GM12878 (cell line): ENCODE measurements at regions not wholly inside any gene's neighbourhood (a gene's known extent, or its start where the extent isn't known, plus 50 kb on each side); places are given as distances from the start of the nearest gene placed in this dataset.

ENCODE experiments used
- ATAC-seq: fragments of 200-7000 bp; cut with Tn5 transposase; 3 replicates; pipeline ENCODE4 v1.9.1; 2020; ENCODE audit warnings: mild to moderate bottlenecking, moderate library complexity
- BruUV-seq: library from RNA; stranded (reverse); fragments of 400-500 nt; replicated peaks from 2 replicates; lab custom pipeline; 2021; lab: Mats Ljungman, UMichigan
- CTCF ChIA-PET: fragments of 300-600 bp; sonication (Branson Sonifier 250); formaldehyde crosslinking; extraction: SDS; loops from one replicate; lab custom pipeline; 2021; ENCODE audit warnings: inconsistent platforms; lab: Yijun Ruan, JAX
- POLR2A ChIA-PET: fragments of 350-600 bp; formaldehyde crosslinking; extraction: SDS; loops from one replicate; lab custom pipeline; 2021; ENCODE audit warnings: inconsistent platforms; lab: Charles Lee
- RAD21 ChIA-PET: fragments of 300-600 bp; sonication (Branson Sonifier 250); formaldehyde crosslinking; loops from one replicate; lab custom pipeline; 2023; ENCODE audit warnings: antibody characterized with exemption; ENCODE audit not compliant: unreplicated experiment; lab: Charles Lee
- SMC1A ChIA-PET: fragments of 300-600 bp; sonication (Branson Sonifier 250); formaldehyde crosslinking; loops from one replicate; lab custom pipeline; 2023; ENCODE audit not compliant: unreplicated experiment, uncharacterized antibody; lab: Charles Lee
- DNase-seq: peaks from one replicate; pipeline ENCODE4 v3.0.0-alpha.2; 2011; ENCODE audit warnings: low read depth, low spot score
- FAIRE-seq: peaks from 3 replicates; lab custom pipeline; 2011; peaks lifted over from hg19 to GRCh38; lab: Jason Lieb, UNC
- H2AFZ ChIP-seq: 2 replicates; pipeline ENCODE4 v1.6.0; 2011; ENCODE audit warnings: low read depth, low read length, control low read depth; ENCODE audit not compliant: control insufficient read depth
- H3K27ac ChIP-seq: 2 replicates; pipeline ENCODE4 v1.5.1; 2011; ENCODE audit warnings: control low read depth; ENCODE audit not compliant: control insufficient read depth, insufficient read depth
- H3K27me3 ChIP-seq, 2 experiments: replicated peaks in 1 of 2; 2 replicates each; pipeline versions ENCODE4 v1.6.0 to v1.6.1; 2011; ENCODE audit warnings: low read length in 1 of 2; ENCODE audit not compliant: control insufficient read depth in 2 of 2, insufficient read depth in 2 of 2
- H3K36me3 ChIP-seq, 2 experiments: 2 replicates each; pipeline ENCODE4 v1.5.1; 2011; ENCODE audit warnings: low read length in 1 of 2; ENCODE audit not compliant: control insufficient read depth in 2 of 2, insufficient read depth in 2 of 2
- H3K4me1 ChIP-seq: 2 replicates; pipeline ENCODE4 v1.6.1; 2011; ENCODE audit warnings: mild to moderate bottlenecking, low read length, moderate library complexity, mixed read lengths; ENCODE audit not compliant: control insufficient read depth, insufficient read depth
- H3K4me2 ChIP-seq: 2 replicates; pipeline ENCODE4 v1.6.0; 2011; ENCODE audit warnings: control low read depth; ENCODE audit not compliant: control insufficient read depth, insufficient read depth
- H3K4me3 ChIP-seq: fragments of 200-600 bp; sonication (generic); 2 replicates; pipeline ENCODE4 v1.5.1; 2016
- H3K79me2 ChIP-seq: 2 replicates; pipeline ENCODE4 v1.6.0; 2011; ENCODE audit warnings: low read length; ENCODE audit not compliant: control insufficient read depth, insufficient read depth
- H3K9ac ChIP-seq: 2 replicates; pipeline ENCODE4 v1.8.0; 2011; ENCODE audit warnings: low read length, control low read depth, mixed read lengths; ENCODE audit not compliant: control insufficient read depth, insufficient read depth
- H3K9me3 ChIP-seq: replicated peaks from 3 replicates; pipeline ENCODE4 v1.5.1; 2011; ENCODE audit warnings: mild to moderate bottlenecking, low read length; ENCODE audit not compliant: control insufficient read depth, insufficient read depth
- H4K20me1 ChIP-seq: 2 replicates; pipeline ENCODE4 v1.6.0; 2011; ENCODE audit not compliant: control insufficient read depth, insufficient read depth
- ATF7 ChIP-seq: fragments of 450-650 bp; IDR thresholded peaks from 2 replicates; pipeline ENCODE4 v1.6.1; 2016; ENCODE audit warnings: low read depth, mild to moderate bottlenecking
- CBX3 ChIP-seq: fragments of 200-600 bp; sonication (generic); IDR thresholded peaks from 2 replicates; pipeline ENCODE4 v1.6.1; 2016; ENCODE audit warnings: low read depth, borderline replicate concordance
- CHD2 ChIP-seq: IDR thresholded peaks from 2 replicates; pipeline ENCODE4 v1.6.1; 2011; ENCODE audit warnings: low read depth, low read length, improper control_type of control experiment, borderline replicate concordance
- HDAC6 ChIP-seq: fragments of 200-600 bp; sonication (generic); IDR thresholded peaks from one replicate; pipeline ENCODE4 v1.8.0; 2017; ENCODE audit warnings: antibody characterized with exemption; ENCODE audit not compliant: unreplicated experiment
- KAT2A ChIP-seq: conservative IDR thresholded peaks from 2 replicates; pipeline ENCODE4 v1.6.1; 2011; ENCODE audit warnings: low read depth, low read length; ENCODE audit not compliant: control insufficient read depth
- MYB ChIP-seq: fragments of 150-350 bp; IDR thresholded peaks from 2 replicates; pipeline ENCODE4 v1.6.1; 2014; ENCODE audit warnings: mild to moderate bottlenecking, low read depth, low read length, borderline replicate concordance
- NR2C1 ChIP-seq: fragments of 450-650 bp; IDR thresholded peaks from 2 replicates; pipeline ENCODE4 v1.6.1; 2017; ENCODE audit warnings: antibody characterized with exemption, mild to moderate bottlenecking, moderate library complexity
- SUZ12 ChIP-seq: fragments of 200-600 bp; sonication (generic); IDR thresholded peaks from one replicate; pipeline ENCODE4 v1.6.1; 2018; ENCODE audit warnings: antibody characterized with exemption, mild to moderate bottlenecking; ENCODE audit not compliant: unreplicated experiment
- ZNF217 ChIP-seq: fragments of 450-650 bp; IDR thresholded peaks from 2 replicates; pipeline ENCODE4 v1.6.1; 2017; ENCODE audit warnings: antibody characterized with exemption, mild to moderate bottlenecking
- WGBS: methylation state at CpG from one replicate; pipeline ENCODE4 v1.1.6; 2016; ENCODE audit warnings: low lambda C conversion rate; ENCODE audit not compliant: insufficient replicate concordance, insufficient coverage; ENCODE audit errors: missing lambda C conversion rate; 5-methylcytosine and 5-hydroxymethylcytosine counted together
- in situ Hi-C: fragments of 300-500 bp; cut with MboI; formaldehyde crosslinking; loops from 9 replicates; pipeline ENCODE4 v1.14.3; 2018; ENCODE audit warnings: mixed read lengths
- intact Hi-C: fragments of 100-400 bp; cut with micrococcal nuclease; formaldehyde crosslinking; loops from one replicate; pipeline ENCODE4 v1.14.2; 2022; ENCODE audit not compliant: unreplicated experiment
- TF ChIP-seq, protein P1 (sequence below): IDR thresholded peaks from 2 replicates; pipeline ENCODE4 v1.6.1; 2012; ENCODE audit warnings: mild to moderate bottlenecking, low read depth, low read length
- TF ChIP-seq, protein P2 (sequence below): IDR thresholded peaks from 2 replicates; pipeline ENCODE4 v1.6.1; 2011; ENCODE audit warnings: borderline replicate concordance, low read depth, mild to moderate bottlenecking, moderate library complexity, mixed read lengths, low read length; ENCODE audit not compliant: insufficient read depth; ENCODE audit errors: extremely low read length
- TF ChIP-seq, protein P3 (sequence below): fragments of 450-650 bp; IDR thresholded peaks from 2 replicates; pipeline ENCODE4 v1.6.1; 2016; ENCODE audit warnings: mild to moderate bottlenecking

DNA sequence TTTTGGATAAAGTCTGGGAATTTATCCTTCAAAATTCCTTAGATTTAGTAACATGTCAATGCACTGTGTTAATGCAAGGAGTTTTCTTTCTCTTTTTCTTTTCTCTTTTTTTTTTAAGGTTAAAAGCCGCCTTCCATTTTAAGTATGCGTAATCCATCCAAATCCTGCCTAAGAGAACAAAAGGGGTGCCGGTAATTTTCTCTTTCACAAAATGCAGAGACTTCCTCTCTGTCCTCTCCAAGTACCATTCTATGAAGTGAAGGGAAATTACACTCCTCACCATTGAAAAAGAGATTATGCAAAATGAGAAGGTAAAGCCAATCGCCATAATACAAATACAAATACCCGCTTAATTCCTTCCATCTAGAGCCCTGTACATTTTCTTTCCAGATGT is 273.8 kb downstream of the BLID start:
- DNase-seq (no peak), ATAC-seq (no peak), FAIRE-seq (no peak)
- H3K9ac ChIP-seq = no peak overlapping the region
- 52% methylated on average over 5 of the region's 5 CpGs for WGBS
- RAD21 ChIA-PET = no interaction called here
- H3K4me3 ChIP-seq = no peak overlapping the region
- no peaks in the 10 kb centered on the region for H3K36me3 ChIP-seq
- H2AFZ ChIP-seq = no peak overlapping the region
- no peaks in the 10 kb centered on the region for H4K20me1 ChIP-seq
- H3K79me2 ChIP-seq = no peaks in the 10 kb centered on the region
- no peaks in the 10 kb centered on the region for H3K9me3 ChIP-seq
- SMC1A ChIA-PET = no interaction called here
- in situ Hi-C loops (no loop called here), intact Hi-C loops (no loop called here)
- CTCF ChIA-PET = interaction anchor here (1.1 kb wide), 1 partner anchor 48 kb away, joined by 3 read pairs; no protein-coding TSS in a partner anchor
- POLR2A ChIA-PET = no interaction called here
- no peak overlapping the region for H3K4me2 ChIP-seq
- no peak overlapping the region for H3K27ac ChIP-seq
- no TSS peak for BruUV-seq
- no peak for TF ChIP-seq MYB
- no peaks in the 10 kb centered on the region for H3K27me3 ChIP-seq
- no peaks in the 10 kb centered on the region for H3K4me1 ChIP-seq

DNA sequence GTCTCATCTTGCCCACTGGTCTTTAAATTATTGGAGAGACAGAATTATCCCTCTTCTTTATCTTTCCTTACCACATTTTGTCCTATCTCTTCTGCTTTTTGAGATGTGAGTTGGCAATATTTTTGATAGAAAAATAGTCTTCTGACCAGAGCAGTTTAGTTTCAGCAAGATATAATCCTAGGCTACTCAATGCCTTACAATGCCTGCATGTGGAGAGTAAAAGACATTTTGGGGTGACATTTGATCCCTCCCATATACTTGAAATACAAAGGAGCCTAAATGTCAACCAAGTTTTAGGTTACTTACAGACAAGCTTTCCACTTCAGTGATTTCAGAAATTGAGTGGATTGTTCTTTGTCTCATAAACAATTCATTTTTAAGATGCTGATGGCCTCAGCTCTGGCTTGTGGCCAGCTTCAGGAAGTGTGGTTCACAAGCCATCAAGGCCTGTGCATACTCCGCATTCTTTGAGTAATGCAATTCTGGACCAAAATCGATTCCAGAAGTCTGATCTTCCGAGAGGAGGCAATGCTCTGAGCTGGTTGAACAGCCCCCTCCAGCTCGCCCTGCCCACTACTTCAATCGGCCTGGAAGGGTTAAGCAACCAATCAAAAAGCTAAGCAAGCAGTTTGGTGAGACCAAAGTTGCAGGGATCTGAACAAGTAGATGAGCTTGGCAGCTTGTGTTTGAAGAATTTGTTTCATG is 274.4 kb downstream of the BLID start:
- H3K4me3 ChIP-seq = no peak overlapping the region
- SMC1A ChIA-PET = no interaction called here
- ATAC-seq (no peak), FAIRE-seq (no peak), DNase-seq (no peak)
- H3K9ac ChIP-seq = no peak overlapping the region
- 21% methylated on average over 5 of the region's 5 CpGs for WGBS
- H2AFZ ChIP-seq = no peak overlapping the region
- intact Hi-C loops (no loop called here), in situ Hi-C loops (no loop called here)
- no peaks in the 10 kb centered on the region for H3K79me2 ChIP-seq
- H3K4me2 ChIP-seq = no peak overlapping the region
- H3K27me3 ChIP-seq = no peaks in the 10 kb centered on the region
- no peaks in the 10 kb centered on the region for H3K36me3 ChIP-seq
- no peaks in the 10 kb centered on the region for H3K4me1 ChIP-seq
- no peaks in the 10 kb centered on the region for H4K20me1 ChIP-seq
- CTCF ChIA-PET = no interaction called here
- BruUV-seq = no TSS peak
- RAD21 ChIA-PET = no interaction called here
- no peaks in the 10 kb centered on the region for H3K9me3 ChIP-seq
- POLR2A ChIA-PET = no interaction called here
- no peak overlapping the region for H3K27ac ChIP-seq
- TF ChIP-seq ATF7 (no peak), ZNF217 (no peak), KAT2A (no peak), CHD2 (no peak), SUZ12 (no peak), NR2C1 (no peak), HDAC6 (no peak), CBX3 (no peak)
- TF ChIP-seq, protein P1, sequence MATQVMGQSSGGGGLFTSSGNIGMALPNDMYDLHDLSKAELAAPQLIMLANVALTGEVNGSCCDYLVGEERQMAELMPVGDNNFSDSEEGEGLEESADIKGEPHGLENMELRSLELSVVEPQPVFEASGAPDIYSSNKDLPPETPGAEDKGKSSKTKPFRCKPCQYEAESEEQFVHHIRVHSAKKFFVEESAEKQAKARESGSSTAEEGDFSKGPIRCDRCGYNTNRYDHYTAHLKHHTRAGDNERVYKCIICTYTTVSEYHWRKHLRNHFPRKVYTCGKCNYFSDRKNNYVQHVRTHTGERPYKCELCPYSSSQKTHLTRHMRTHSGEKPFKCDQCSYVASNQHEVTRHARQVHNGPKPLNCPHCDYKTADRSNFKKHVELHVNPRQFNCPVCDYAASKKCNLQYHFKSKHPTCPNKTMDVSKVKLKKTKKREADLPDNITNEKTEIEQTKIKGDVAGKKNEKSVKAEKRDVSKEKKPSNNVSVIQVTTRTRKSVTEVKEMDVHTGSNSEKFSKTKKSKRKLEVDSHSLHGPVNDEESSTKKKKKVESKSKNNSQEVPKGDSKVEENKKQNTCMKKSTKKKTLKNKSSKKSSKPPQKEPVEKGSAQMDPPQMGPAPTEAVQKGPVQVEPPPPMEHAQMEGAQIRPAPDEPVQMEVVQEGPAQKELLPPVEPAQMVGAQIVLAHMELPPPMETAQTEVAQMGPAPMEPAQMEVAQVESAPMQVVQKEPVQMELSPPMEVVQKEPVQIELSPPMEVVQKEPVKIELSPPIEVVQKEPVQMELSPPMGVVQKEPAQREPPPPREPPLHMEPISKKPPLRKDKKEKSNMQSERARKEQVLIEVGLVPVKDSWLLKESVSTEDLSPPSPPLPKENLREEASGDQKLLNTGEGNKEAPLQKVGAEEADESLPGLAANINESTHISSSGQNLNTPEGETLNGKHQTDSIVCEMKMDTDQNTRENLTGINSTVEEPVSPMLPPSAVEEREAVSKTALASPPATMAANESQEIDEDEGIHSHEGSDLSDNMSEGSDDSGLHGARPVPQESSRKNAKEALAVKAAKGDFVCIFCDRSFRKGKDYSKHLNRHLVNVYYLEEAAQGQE = no peak
- TF ChIP-seq, protein P2, sequence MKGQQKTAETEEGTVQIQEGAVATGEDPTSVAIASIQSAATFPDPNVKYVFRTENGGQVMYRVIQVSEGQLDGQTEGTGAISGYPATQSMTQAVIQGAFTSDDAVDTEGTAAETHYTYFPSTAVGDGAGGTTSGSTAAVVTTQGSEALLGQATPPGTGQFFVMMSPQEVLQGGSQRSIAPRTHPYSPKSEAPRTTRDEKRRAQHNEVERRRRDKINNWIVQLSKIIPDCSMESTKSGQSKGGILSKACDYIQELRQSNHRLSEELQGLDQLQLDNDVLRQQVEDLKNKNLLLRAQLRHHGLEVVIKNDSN = no peak
- TF ChIP-seq, protein P3, sequence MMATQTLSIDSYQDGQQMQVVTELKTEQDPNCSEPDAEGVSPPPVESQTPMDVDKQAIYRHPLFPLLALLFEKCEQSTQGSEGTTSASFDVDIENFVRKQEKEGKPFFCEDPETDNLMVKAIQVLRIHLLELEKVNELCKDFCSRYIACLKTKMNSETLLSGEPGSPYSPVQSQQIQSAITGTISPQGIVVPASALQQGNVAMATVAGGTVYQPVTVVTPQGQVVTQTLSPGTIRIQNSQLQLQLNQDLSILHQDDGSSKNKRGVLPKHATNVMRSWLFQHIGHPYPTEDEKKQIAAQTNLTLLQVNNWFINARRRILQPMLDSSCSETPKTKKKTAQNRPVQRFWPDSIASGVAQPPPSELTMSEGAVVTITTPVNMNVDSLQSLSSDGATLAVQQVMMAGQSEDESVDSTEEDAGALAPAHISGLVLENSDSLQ = no peak
